Liver (tissue), 8 donors: ENCODE measurements at regions not wholly inside any gene's neighbourhood (a gene's known extent, or its start where the extent isn't known, plus 50 kb on each side); places are given as distances from the start of the nearest gene placed in this dataset.

Experiments used
- DNase-seq: peaks from one replicate; pipeline ENCODE4 v3.0.0-alpha.2; 2017; ENCODE audit warnings: low spot score
- H3K27ac ChIP-seq, 2 donors: one replicate each; pipeline ENCODE4 v1.7.0; 2013; ENCODE audit warnings: inconsistent platforms in 2 of 2, low read length in 2 of 2, control low read depth in 1 of 2, low read depth in 1 of 2, mild to moderate bottlenecking in 1 of 2
- H3K27me3 ChIP-seq, 4 donors: one replicate each; pipeline versions ENCODE4 v1.6.1 to v1.7.0; 2013; ENCODE audit warnings: low read length in 3 of 4, inconsistent platforms in 1 of 4, mild to moderate bottlenecking in 1 of 4, moderate library complexity in 1 of 4; ENCODE audit not compliant: control insufficient read depth in 4 of 4, insufficient read depth in 4 of 4
- H3K36me3 ChIP-seq, 4 donors: one replicate each; pipeline versions ENCODE4 v1.6.1 to v1.7.0; 2013; ENCODE audit warnings: low read length in 3 of 4, mild to moderate bottlenecking in 3 of 4, low read depth in 1 of 4, moderate library complexity in 1 of 4; ENCODE audit not compliant: control insufficient read depth in 4 of 4, insufficient read depth in 3 of 4
- H3K4me1 ChIP-seq, 4 donors: one replicate each; pipeline versions ENCODE4 v1.6.1 to v1.7.0; 2013; ENCODE audit warnings: low read length in 3 of 4, mild to moderate bottlenecking in 3 of 4, moderate library complexity in 1 of 4; ENCODE audit not compliant: control insufficient read depth in 4 of 4, insufficient read depth in 4 of 4
- H3K4me3 ChIP-seq, 3 donors: one replicate each; pipeline versions ENCODE4 v1.6.1 to v1.7.0; 2013; ENCODE audit warnings: low read length in 3 of 3, control low read depth in 1 of 3, low read depth in 1 of 3, mild to moderate bottlenecking in 1 of 3
- H3K9ac ChIP-seq, 2 donors: one replicate each; pipeline ENCODE4 v1.7.0; 2013; ENCODE audit warnings: low read length in 2 of 2, mild to moderate bottlenecking in 2 of 2, moderate library complexity in 2 of 2, control low read depth in 1 of 2, low read depth in 1 of 2
- H3K9me3 ChIP-seq, 4 donors: one replicate each; pipeline versions ENCODE4 v1.6.1 to v1.7.0; 2013; ENCODE audit warnings: low read length in 3 of 4; ENCODE audit not compliant: control insufficient read depth in 4 of 4
- ATF3 ChIP-seq: IDR thresholded peaks from 2 replicates; pipeline ENCODE4 v1.6.1; 2016; ENCODE audit warnings: antibody characterized with exemption
- CTCF ChIP-seq: fragments of 150-350 bp; IDR thresholded peaks from 2 replicates; pipeline ENCODE4 v1.5.1; 2017; ENCODE audit warnings: improper control_type of control experiment, low read depth, low read length; ENCODE audit not compliant: missing input control
- EGR1 ChIP-seq, 2 donors: IDR thresholded peaks; 2 replicates each; pipeline ENCODE4 v1.6.1; 2016 to 2018; ENCODE audit warnings: antibody characterized with exemption in 2 of 2, low read depth in 2 of 2
- FOXA1 ChIP-seq: IDR thresholded peaks from 2 replicates; pipeline ENCODE4 v1.6.1; 2016; ENCODE audit warnings: antibody characterized with exemption
- FOXA2 ChIP-seq: IDR thresholded peaks from 2 replicates; pipeline ENCODE4 v1.6.1; 2016; ENCODE audit warnings: antibody characterized with exemption
- GABPA ChIP-seq, 2 donors: IDR thresholded peaks in 1 of 2; conservative IDR thresholded peaks in 1 of 2; 2 replicates each; pipeline ENCODE4 v1.6.1; 2016; ENCODE audit warnings: antibody characterized with exemption in 2 of 2, mild to moderate bottlenecking in 1 of 2, moderate library complexity in 1 of 2
- HNF4A ChIP-seq, 2 donors: conservative IDR thresholded peaks; 2 replicates each; pipeline ENCODE4 v1.6.1; 2016; ENCODE audit warnings: antibody characterized with exemption in 2 of 2, mild to moderate bottlenecking in 2 of 2
- HNF4G ChIP-seq: IDR thresholded peaks from 2 replicates; pipeline ENCODE4 v1.6.1; 2016; ENCODE audit warnings: antibody characterized with exemption
- JUND ChIP-seq, 2 donors: IDR thresholded peaks; 2 replicates each; pipeline ENCODE4 v1.6.1; 2016; ENCODE audit warnings: antibody characterized with exemption in 2 of 2
- MAX ChIP-seq: IDR thresholded peaks from 2 replicates; pipeline ENCODE4 v1.6.1; 2016; ENCODE audit warnings: antibody characterized with exemption
- NR2F2 ChIP-seq: IDR thresholded peaks from 2 replicates; pipeline ENCODE4 v1.6.1; 2016; ENCODE audit warnings: antibody characterized with exemption
- RAD21 ChIP-seq, 2 donors: IDR thresholded peaks; 2 replicates each; pipeline ENCODE4 v1.6.1; 2016; ENCODE audit warnings: antibody characterized with exemption in 2 of 2, mild to moderate bottlenecking in 2 of 2
- RXRA ChIP-seq, 2 donors: IDR thresholded peaks; 2 replicates each; pipeline ENCODE4 v1.6.1; 2017 to 2018; ENCODE audit warnings: antibody characterized with exemption in 2 of 2, mild to moderate bottlenecking in 1 of 2
- SP1 ChIP-seq: IDR thresholded peaks from 2 replicates; pipeline ENCODE4 v1.6.1; 2018; ENCODE audit warnings: antibody characterized with exemption, mild to moderate bottlenecking
- TAF1 ChIP-seq: conservative IDR thresholded peaks from 2 replicates; pipeline ENCODE4 v1.6.1; 2016; ENCODE audit warnings: antibody characterized with exemption, mild to moderate bottlenecking
- YY1 ChIP-seq: IDR thresholded peaks from 2 replicates; pipeline ENCODE4 v1.6.1; 2016; ENCODE audit warnings: antibody characterized with exemption, mild to moderate bottlenecking
- WGBS: extraction: QIAGEN DNeasy Blood & Tissue Kit; methylation state at CpG from one replicate; pipeline ENCODE4 v1.1.7; 2013; 5-methylcytosine and 5-hydroxymethylcytosine counted together
- donor health status: healthy.
- donor health status: healthy.
- donor health status: healthy.
- donor health status: healthy.
- donor health status: healthy.

DNA sequence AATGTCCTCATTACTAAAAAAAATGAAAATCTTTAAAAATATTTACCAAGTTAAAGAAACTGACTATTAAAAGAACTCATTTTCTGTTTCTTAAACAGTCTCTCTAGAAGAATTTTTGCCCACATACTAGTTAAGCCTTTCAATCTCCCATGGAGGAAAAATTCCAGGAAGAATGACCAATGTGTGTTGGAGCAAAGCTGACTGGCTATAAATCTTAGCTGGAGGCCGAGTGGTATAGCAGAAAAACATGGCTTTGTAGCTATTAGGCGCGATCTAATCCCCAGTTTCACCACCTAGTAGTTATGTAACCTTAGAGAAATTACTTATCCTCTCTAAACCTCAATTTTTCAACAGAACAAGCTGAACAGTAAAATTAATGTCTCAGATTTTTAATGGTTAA lies 135.5 kb upstream of the PRLR start:
- H3K4me1 ChIP-seq = no peaks in the 10 kb centered on the region
- 89% methylated on average over 3 of the region's 3 CpGs for WGBS

GRCh38 chr5:35364350-35364749 lies 134.1 kb upstream of the PRLR start:
- 88% methylated on average over 2 of the region's 2 CpGs for WGBS
- Histone ChIP-seq H3K27ac (no peak overlapping the region), H3K9me3 (no peaks in the 10 kb centered on the region), H3K4me3 (no peak overlapping the region), H3K36me3 (no peaks in the 10 kb centered on the region), H3K9ac (no peak overlapping the region), H3K4me1 (no peaks in the 10 kb centered on the region), H3K27me3 (no peaks in the 10 kb centered on the region)
- DNase-seq = no peak
- no peak for TF ChIP-seq YY1
- no peak for TF ChIP-seq HNF4A (conservative IDR thresholded peaks at IDR 0.05)
- TF ChIP-seq FOXA1 = no peak
- no peak for TF ChIP-seq HNF4G
- no peak for TF ChIP-seq ATF3
- TF ChIP-seq CTCF = no peak
- TF ChIP-seq RXRA (IDR thresholded peaks at IDR 0.05) = no peak
- no peak for TF ChIP-seq RAD21 (IDR thresholded peaks at IDR 0.05)
- TF ChIP-seq EGR1 (IDR thresholded peaks at IDR 0.05; ENCODE audit: low read depth in 2 of 2) = no peak

More for the DNA sequence above, 135.5 kb upstream of the PRLR start:
- H3K36me3 ChIP-seq = no peaks in the 10 kb centered on the region
- H3K9me3 ChIP-seq = no peaks in the 10 kb centered on the region
- H3K27ac ChIP-seq = no peak overlapping the region
- no peaks in the 10 kb centered on the region for H3K27me3 ChIP-seq
- H3K9ac ChIP-seq = no peak overlapping the region
- no peak for DNase-seq
- no peak overlapping the region for H3K4me3 ChIP-seq
- no peak for TF ChIP-seq ATF3
- TF ChIP-seq HNF4G = no peak
- TF ChIP-seq NR2F2 = no peak
- TF ChIP-seq CTCF = no peak
- no peak for TF ChIP-seq TAF1
- TF ChIP-seq SP1 = no peak
- TF ChIP-seq HNF4A (conservative IDR thresholded peaks at IDR 0.05) = no peak
- no peak for TF ChIP-seq EGR1 (IDR thresholded peaks at IDR 0.05; ENCODE audit: low read depth in 2 of 2)
- TF ChIP-seq MAX = no peak
- no peak for TF ChIP-seq GABPA (IDR thresholded peaks at IDR 0.05 in 1 of 2, conservative IDR thresholded peaks at IDR 0.05 in 1 of 2)
- TF ChIP-seq JUND (IDR thresholded peaks at IDR 0.05) = no peak
- no peak for TF ChIP-seq FOXA2
- no peak for TF ChIP-seq RXRA (IDR thresholded peaks at IDR 0.05)
- TF ChIP-seq YY1 = no peak
